GM12892 (cell line): ENCODE measurements at regions not wholly inside any gene's neighbourhood (a gene's known extent, or its start where the extent isn't known, plus 50 kb on each side); places are given as distances from the start of the nearest gene placed in this dataset.

Source experiments
- DNase-seq: peaks from one replicate; pipeline ENCODE4 v3.0.0; 2011; ENCODE audit not compliant: insufficient read length
- FAIRE-seq: peaks from 2 replicates; lab custom pipeline; 2011; peaks lifted over from hg19 to GRCh38; lab: Jason Lieb, UNC
- POLR2A ChIP-seq: IDR thresholded peaks from 2 replicates; pipeline ENCODE4 v1.6.1; 2011; ENCODE audit warnings: low read depth, low read length, control low read depth
- POLR2AphosphoS5 ChIP-seq: IDR thresholded peaks from 2 replicates; pipeline ENCODE4 v1.6.1; 2011; ENCODE audit warnings: low read depth, low read length, control low read depth
- TAF1 ChIP-seq: IDR thresholded peaks from 2 replicates; pipeline ENCODE4 v1.6.1; 2011; ENCODE audit warnings: low read depth, mild to moderate bottlenecking, control low read depth, low read length, borderline replicate concordance

- TF ChIP-seq TAF1 (no peak), POLR2AphosphoS5 (no peak), POLR2A (no peak)
- DNase-seq (no peak), FAIRE-seq (no peak)
Measured at GRCh38 chr16:17607609-17608008, 136.8 kb upstream of the XYLT1 start.

GRCh38 chr16:17607075-17607509 is 136.3 kb upstream of the XYLT1 start:
- FAIRE-seq, result no peak
- no peak for DNase-seq
- no peak for TF ChIP-seq POLR2AphosphoS5

GRCh38 chr16:17606460-17606859 is 135.7 kb upstream of the XYLT1 start:
- TF ChIP-seq TAF1, result no peak
- no peak for TF ChIP-seq POLR2A
- TF ChIP-seq POLR2AphosphoS5, result no peak
- FAIRE-seq, result no peak
- no peak for DNase-seq

- DNase-seq (no peak), FAIRE-seq (no peak)
- TF ChIP-seq POLR2AphosphoS5 (no peak), POLR2A (no peak), TAF1 (no peak)
Measured at GRCh38 chr16:17605784-17606183, 135.0 kb upstream of the XYLT1 start.

GRCh38 chr16:17603626-17604025 is 132.9 kb upstream of the XYLT1 start:
- TF ChIP-seq POLR2AphosphoS5, result no peak
- TF ChIP-seq POLR2A, result no peak
- TF ChIP-seq TAF1, result no peak
- no peak for DNase-seq
- FAIRE-seq, result no peak

GRCh38 chr16:17602678-17603077 is 131.9 kb upstream of the XYLT1 start:
- FAIRE-seq (no peak), DNase-seq (no peak)
- TF ChIP-seq POLR2A, result no peak
- TF ChIP-seq TAF1, result no peak
- TF ChIP-seq POLR2AphosphoS5, result no peak

GRCh38 chr16:17598968-17599367 is 128.2 kb upstream of the XYLT1 start:
- FAIRE-seq, result no peak
- TF ChIP-seq POLR2A (no peak), TAF1 (no peak), POLR2AphosphoS5 (no peak)
- no peak for DNase-seq

GRCh38 chr16:17591655-17592405 is 121.1 kb upstream of the XYLT1 start:
- TF ChIP-seq TAF1 (no peak), POLR2A (no peak), POLR2AphosphoS5 (no peak)
- no peak for DNase-seq

GRCh38 chr16:17590711-17591654 is 120.2 kb upstream of the XYLT1 start:
- TF ChIP-seq POLR2A (no peak), TAF1 (no peak), POLR2AphosphoS5 (no peak)
- FAIRE-seq (no peak), DNase-seq (no peak)

More at GRCh38 chr16:17591655-17592405, 121.1 kb upstream of the XYLT1 start:
- no peak for FAIRE-seq

- TF ChIP-seq TAF1, result no peak
- no peak for TF ChIP-seq POLR2A
- no peak for TF ChIP-seq POLR2AphosphoS5
- DNase-seq (no peak), FAIRE-seq (no peak)
Measured at GRCh38 chr16:17589898-17590297, 119.1 kb upstream of the XYLT1 start.

GRCh38 chr16:17585449-17586074 is 114.8 kb upstream of the XYLT1 start:
- DNase-seq, result no peak
- TF ChIP-seq POLR2AphosphoS5 (no peak), TAF1 (no peak), POLR2A (no peak)
- FAIRE-seq, result no peak
